Upper lobe of right lung (tissue), 1 donor: ENCODE measurements at regions not wholly inside any gene's neighbourhood (a gene's known extent, or its start where the extent isn't known, plus 50 kb on each side); places are given as distances from the start of the nearest gene placed in this dataset.

ENCODE experiments used
- ATAC-seq: fragments of 200-7000 bp; cut with Tn5 transposase; one replicate; pipeline ENCODE4 v1.9.1; 2020; ENCODE audit warnings: mild to moderate bottlenecking, moderate library complexity
- DNase-seq: peaks from one replicate; pipeline ENCODE4 v3.0.0-alpha.2; 2020
- H3K27ac ChIP-seq: fragments of 200-600 bp; one replicate; pipeline ENCODE4 v1.8.0; 2022
- H3K27me3 ChIP-seq: fragments of 200-600 bp; one replicate; pipeline ENCODE4 v1.8.0; 2022; ENCODE audit warnings: mild to moderate bottlenecking
- H3K36me3 ChIP-seq: fragments of 200-600 bp; one replicate; pipeline ENCODE4 v1.8.0; 2022
- H3K4me1 ChIP-seq: fragments of 200-600 bp; one replicate; pipeline ENCODE4 v1.8.0; 2022
- H3K4me3 ChIP-seq: fragments of 200-600 bp; one replicate; pipeline ENCODE4 v1.8.0; 2022; ENCODE audit warnings: mild to moderate bottlenecking
- H3K9me3 ChIP-seq: fragments of 200-600 bp; one replicate; pipeline ENCODE4 v1.8.0; 2022
- CTCF ChIP-seq: fragments of 200-600 bp; IDR thresholded peaks from one replicate; pipeline ENCODE4 v1.8.0; 2022; ENCODE audit warnings: antibody characterized with exemption
- intact Hi-C: fragments of 100-400 bp; cut with DNase I; formaldehyde crosslinking; loops from one replicate; pipeline ENCODE4 v1.11.0; 2022
- donor health status: DM: no; HTN: yes; CAD: no; lungs with severe emphysema.

- H3K27me3 ChIP-seq: peaks cover 18% of the 10 kb centered on the region
- no peak overlapping the region for H3K27ac ChIP-seq
- no peaks in the 10 kb centered on the region for H3K9me3 ChIP-seq
- no peak for TF ChIP-seq CTCF
- no peak overlapping the region for H3K4me3 ChIP-seq
- ATAC-seq: no peak
- no peak for DNase-seq
- intact Hi-C loops: no loop called here
- no peaks in the 10 kb centered on the region for H3K4me1 ChIP-seq
- H3K36me3 ChIP-seq: no peaks in the 10 kb centered on the region
Observed at GRCh38 chr15:59931646-59932261, 72.4 kb upstream of the FOXB1 start.

- no peaks in the 10 kb centered on the region for H3K36me3 ChIP-seq
- peaks cover 17% of the 10 kb centered on the region for H3K27me3 ChIP-seq
- no peak overlapping the region for H3K27ac ChIP-seq
- no peak overlapping the region for H3K4me3 ChIP-seq
- intact Hi-C loops: no loop called here
- H3K9me3 ChIP-seq: no peaks in the 10 kb centered on the region
- H3K4me1 ChIP-seq: no peaks in the 10 kb centered on the region
- DNase-seq (no peak), ATAC-seq (no peak)
- no peak for TF ChIP-seq CTCF
Observed at GRCh38 chr15:59924812-59925522, 79.1 kb upstream of the FOXB1 start.

- DNase-seq (no peak), ATAC-seq (no peak)
- no peak for TF ChIP-seq CTCF
Observed at GRCh38 chr15:59924096-59924495, 80.0 kb upstream of the FOXB1 start.

GRCh38 chr15:59923508-59923907 is 80.6 kb upstream of the FOXB1 start:
- ATAC-seq (no peak), DNase-seq (no peak)
- Histone ChIP-seq H3K27me3 (peaks cover 17% of the 10 kb centered on the region), H3K4me1 (no peaks in the 10 kb centered on the region), H3K27ac (no peak overlapping the region), H3K36me3 (no peaks in the 10 kb centered on the region), H3K4me3 (no peak overlapping the region), H3K9me3 (no peaks in the 10 kb centered on the region)
- no peak for TF ChIP-seq CTCF
- intact Hi-C loops: no loop called here

More at GRCh38 chr15:59924096-59924495, 80.0 kb upstream of the FOXB1 start:
- no peaks in the 10 kb centered on the region for H3K4me1 ChIP-seq
- no peaks in the 10 kb centered on the region for H3K36me3 ChIP-seq
- H3K4me3 ChIP-seq: no peak overlapping the region
- peaks cover 17% of the 10 kb centered on the region for H3K27me3 ChIP-seq
- intact Hi-C loops: no loop called here
- H3K9me3 ChIP-seq: no peaks in the 10 kb centered on the region
- H3K27ac ChIP-seq: no peak overlapping the region

- intact Hi-C loops: no loop called here
- ATAC-seq (no peak), DNase-seq (no peak)
- H3K4me3 ChIP-seq: no peak overlapping the region
- H3K36me3 ChIP-seq: no peaks in the 10 kb centered on the region
- no peaks in the 10 kb centered on the region for H3K4me1 ChIP-seq
- no peaks in the 10 kb centered on the region for H3K9me3 ChIP-seq
- H3K27ac ChIP-seq: no peak overlapping the region
- peaks cover 13% of the 10 kb centered on the region for H3K27me3 ChIP-seq
- TF ChIP-seq CTCF: no peak
Observed at GRCh38 chr15:59918994-59919951, 84.8 kb upstream of the FOXB1 start.
